IMR-90 (cell line): ENCODE measurements at regions not wholly inside any gene's neighbourhood (a gene's known extent, or its start where the extent isn't known, plus 50 kb on each side); places are given as distances from the start of the nearest gene placed in this dataset.

Experiments used
- ATAC-seq: fragments of 200-7000 bp; cut with Tn5 transposase; 2 replicates; pipeline ENCODE4 v1.9.1; 2020; ENCODE audit warnings: low read depth, mild to moderate bottlenecking, moderate library complexity
- BruUV-seq: library from RNA; stranded (reverse); fragments of 400-500 nt; replicated peaks from 2 replicates; lab custom pipeline; 2021; lab: Mats Ljungman, UMichigan
- CTCF ChIA-PET: fragments of 300-600 bp; formaldehyde crosslinking; extraction: SDS; loops from one replicate; lab custom pipeline; 2021; ENCODE audit warnings: antibody characterized with exemption; lab: Yijun Ruan, JAX
- POLR2A ChIA-PET: fragments of 300-600 bp; sonication (Branson Sonifier 250); formaldehyde crosslinking; loops from one replicate; lab custom pipeline; 2022; ENCODE audit warnings: antibody characterized with exemption; ENCODE audit not compliant: unreplicated experiment; lab: Charles Lee
- DNase-seq: peaks from one replicate; pipeline ENCODE4 v3.0.0; 2013
- H2AFZ ChIP-seq: replicated peaks from 2 replicates; pipeline ENCODE3; 2013; ENCODE audit warnings: low read length, mild to moderate bottlenecking; ENCODE audit not compliant: poor library complexity
- H2AK5ac ChIP-seq: 2 replicates; pipeline ENCODE4 v1.6.1; 2013; ENCODE audit warnings: low read depth, low read length, inconsistent platforms
- H2AK9ac ChIP-seq: replicated peaks from 2 replicates; pipeline ENCODE3; 2013; ENCODE audit warnings: mild to moderate bottlenecking, low read depth, low read length, moderate library complexity; ENCODE audit not compliant: poor library complexity
- H2BK120ac ChIP-seq: 2 replicates; pipeline ENCODE4 v1.6.1; 2013; ENCODE audit warnings: low read depth, low read length, inconsistent platforms
- H2BK15ac ChIP-seq: 3 replicates; pipeline ENCODE4 v1.6.1; 2013; ENCODE audit warnings: low read depth, low read length, inconsistent platforms
- H2BK20ac ChIP-seq: 2 replicates; pipeline ENCODE4 v1.6.1; 2013; ENCODE audit warnings: low read depth, mild to moderate bottlenecking, inconsistent platforms, low read length, moderate library complexity
- H2BK5ac ChIP-seq: 2 replicates; pipeline ENCODE4 v1.6.1; 2013; ENCODE audit warnings: mild to moderate bottlenecking, low read depth, low read length, inconsistent platforms; ENCODE audit not compliant: poor library complexity, severe bottlenecking
- H3K14ac ChIP-seq: replicated peaks from 2 replicates; pipeline ENCODE4 v1.6.1; 2013; ENCODE audit warnings: low read depth, low read length, inconsistent platforms
- H3K18ac ChIP-seq: 2 replicates; pipeline ENCODE4 v1.6.1; 2013; ENCODE audit warnings: low read depth, low read length, control low read depth
- H3K23ac ChIP-seq: 2 replicates; pipeline ENCODE4 v1.6.1; 2013; ENCODE audit warnings: low read depth, low read length, inconsistent platforms
- H3K27ac ChIP-seq: 2 replicates; pipeline ENCODE4 v1.5.1; 2013; ENCODE audit warnings: mild to moderate bottlenecking, control low read depth, low read length; ENCODE audit not compliant: insufficient read depth
- H3K27me3 ChIP-seq: 2 replicates; pipeline ENCODE4 v1.6.1; 2013; ENCODE audit warnings: low read length; ENCODE audit not compliant: control insufficient read depth, insufficient read depth
- H3K36me3 ChIP-seq: 2 replicates; pipeline ENCODE4 v1.6.1; 2013; ENCODE audit warnings: low read length, mixed read lengths; ENCODE audit not compliant: control insufficient read depth, insufficient read depth
- H3K4ac ChIP-seq: 2 replicates; pipeline ENCODE4 v1.6.1; 2013; ENCODE audit warnings: low read depth, low read length, inconsistent platforms
- H3K4me1 ChIP-seq: 2 replicates; pipeline ENCODE4 v1.6.1; 2013; ENCODE audit warnings: low read length, mixed read lengths; ENCODE audit not compliant: control insufficient read depth, insufficient read depth
- H3K4me2 ChIP-seq: 2 replicates; pipeline ENCODE4 v1.6.1; 2013; ENCODE audit warnings: low read depth, mild to moderate bottlenecking, control low read depth, low read length, moderate library complexity
- H3K4me3 ChIP-seq: 2 replicates; pipeline ENCODE4 v1.5.1; 2013; ENCODE audit warnings: low read depth, mild to moderate bottlenecking, control low read depth, low read length, moderate library complexity; ENCODE audit not compliant: insufficient read depth
- H3K56ac ChIP-seq: 2 replicates; pipeline ENCODE4 v1.6.1; 2013; ENCODE audit warnings: low read length, inconsistent platforms; ENCODE audit not compliant: insufficient read depth; ENCODE audit errors: extremely low read depth
- H3K79me1 ChIP-seq, 2 experiments: 2 replicates each; pipeline ENCODE4 v1.6.1; 2013; ENCODE audit warnings: low read length in 2 of 2, inconsistent platforms in 1 of 2, low read depth in 1 of 2
- H3K9ac ChIP-seq: 2 replicates; pipeline ENCODE4 v1.6.1; 2013; ENCODE audit warnings: low read depth, low read length, control low read depth
- H3K9me1 ChIP-seq: 2 replicates; pipeline ENCODE4 v1.6.1; 2013; ENCODE audit warnings: low read length, inconsistent platforms; ENCODE audit not compliant: insufficient read depth
- H3K9me3 ChIP-seq: 2 replicates; pipeline ENCODE4 v1.6.1; 2013; ENCODE audit warnings: low read length; ENCODE audit not compliant: control insufficient read depth, insufficient read depth
- H4K20me1 ChIP-seq: 2 replicates; pipeline ENCODE4 v1.6.1; 2013; ENCODE audit warnings: low read length, inconsistent platforms; ENCODE audit not compliant: insufficient read depth
- H4K5ac ChIP-seq: 2 replicates; pipeline ENCODE4 v1.6.1; 2013; ENCODE audit warnings: mild to moderate bottlenecking, low read depth, low read length, control low read depth
- H4K8ac ChIP-seq, 2 experiments: 2 replicates each; pipeline ENCODE4 v1.6.1; 2013; ENCODE audit warnings: low read depth in 2 of 2, low read length in 2 of 2, control low read depth in 1 of 2, inconsistent platforms in 1 of 2
- H4K91ac ChIP-seq: 2 replicates; pipeline ENCODE4 v1.6.1; 2013; ENCODE audit warnings: low read depth, low read length, inconsistent platforms; ENCODE audit not compliant: insufficient read depth
- MXI1 ChIP-seq: IDR thresholded peaks from 2 replicates; pipeline ENCODE4 v1.6.1; 2012; ENCODE audit warnings: low read depth, mild to moderate bottlenecking, low read length, moderate library complexity, borderline replicate concordance
- WGBS, 2 experiments: methylation state at CpG; one replicate each; pipeline versions ENCODE4 v1.1.5 to v1.1.7; 2013; ENCODE audit warnings: missing lambda C conversion rate in 2 of 2; ENCODE audit not compliant: insufficient read length in 1 of 2; ENCODE audit errors: extremely low coverage in 2 of 2; 5-methylcytosine and 5-hydroxymethylcytosine counted together
- dilution Hi-C: fragments of 300-500 bp; cut with HindIII; formaldehyde crosslinking; loops from one replicate; pipeline ENCODE4 v1.14.3; 2018; ENCODE audit warnings: low sequenced_read_pairs; ENCODE audit not compliant: unreplicated experiment
- in situ Hi-C: fragments of 300-500 bp; cut with MboI; formaldehyde crosslinking; loops from 3 replicates; pipeline ENCODE4 v1.14.3; 2019; ENCODE audit warnings: low sequenced_read_pairs, inconsistent platforms, mixed read lengths
- intact Hi-C: fragments of 100-400 bp; cut with micrococcal nuclease; formaldehyde crosslinking; loops from 2 replicates; pipeline ENCODE4 v1.10.0; 2022

DNA sequence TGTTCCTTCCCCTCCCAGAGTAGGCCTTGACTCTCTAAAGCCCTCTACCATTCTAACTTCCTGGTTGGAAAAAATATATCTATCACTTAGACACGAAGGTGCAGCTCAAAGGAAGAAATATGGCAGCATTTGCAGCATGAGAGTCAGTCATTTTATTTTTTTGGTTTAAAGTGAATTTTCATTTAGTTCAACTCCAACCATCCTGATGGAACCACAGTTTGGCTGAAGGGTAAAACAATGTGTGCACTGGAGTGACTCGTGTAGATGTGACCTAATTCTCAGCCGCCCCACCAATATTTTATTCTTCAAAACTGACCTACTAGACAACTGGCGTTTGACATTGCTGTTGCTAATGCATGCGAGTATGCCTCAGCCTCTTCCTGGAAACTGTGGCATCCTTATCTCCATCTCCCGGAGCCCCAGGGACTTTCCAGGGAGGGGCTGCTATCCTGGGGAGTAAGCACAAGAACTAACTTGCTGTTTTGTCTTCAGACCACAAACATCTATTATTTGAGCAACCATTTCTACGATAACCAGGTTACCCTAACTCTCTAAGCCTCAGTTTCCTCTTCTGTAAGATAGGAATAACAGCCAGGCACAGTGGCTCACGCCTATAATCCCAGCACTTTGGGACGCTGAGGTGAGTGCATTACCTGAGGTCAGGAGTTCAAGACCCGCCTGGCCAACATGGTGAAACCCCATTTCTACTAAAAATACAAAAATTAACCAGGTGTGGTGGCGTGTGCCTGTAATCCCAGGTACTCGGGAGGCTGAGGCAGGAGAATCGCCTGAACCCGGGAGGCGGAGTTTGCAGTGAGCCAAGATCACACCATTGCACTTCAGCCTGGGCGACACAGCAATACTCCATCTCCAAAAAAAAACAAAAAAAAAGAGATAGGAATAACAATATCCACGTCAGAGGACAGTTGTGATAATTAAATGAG, 148.7 kb upstream of the JARID2 start:
- intact Hi-C loops (no loop called here), dilution Hi-C loops (no loop called here), in situ Hi-C loops (no loop called here)
- Histone ChIP-seq H4K20me1 (no peaks in the 10 kb centered on the region), H3K4me1 (no peaks in the 10 kb centered on the region), H2AK9ac (no peak overlapping the region), H2BK120ac (no peak overlapping the region), H4K5ac (no peak overlapping the region), H3K14ac (no peak overlapping the region), H4K91ac (no peak overlapping the region), H2BK5ac (no peak overlapping the region), H2BK20ac (no peak overlapping the region), H3K27me3 (no peaks in the 10 kb centered on the region), H3K9me3 (no peaks in the 10 kb centered on the region), H3K9ac (no peak overlapping the region), H2AFZ (peak overlapping the region; percentile 6), H2AK5ac (no peak overlapping the region), H3K23ac (no peak overlapping the region), H2BK15ac (no peak overlapping the region), H3K27ac (no peak overlapping the region), H3K36me3 (no peaks in the 10 kb centered on the region), H3K56ac (no peak overlapping the region), H3K4me2 (no peak overlapping the region), H3K79me1 (no peaks in the 10 kb centered on the region), H3K9me1 (no peaks in the 10 kb centered on the region), H3K4me3 (no peak overlapping the region), H3K18ac (no peak overlapping the region), H4K8ac (no peak overlapping the region), H3K4ac (no peak overlapping the region)
- ChIA-PET POLR2A (no interaction called here), CTCF (no interaction called here)
- no TSS peak for BruUV-seq
- WGBS, 2 experiments = 47% methylated on average over 3 of the region's 17 CpGs; no CpG with 5 or more reads in 1 of the 2 experiments
- ATAC-seq (no peak), DNase-seq (peak; percentile 36)
- TF ChIP-seq MXI1 = no peak
